SK-N-SH (cell line): ENCODE measurements at regions not wholly inside any gene's neighbourhood (a gene's known extent, or its start where the extent isn't known, plus 50 kb on each side); places are given as distances from the start of the nearest gene placed in this dataset.

Source experiments
- CTCF ChIP-seq: fragments of 200-600 bp; sonication (generic); IDR thresholded peaks from 2 replicates; pipeline ENCODE4 v1.6.1; 2017; ENCODE audit warnings: antibody characterized with exemption, mild to moderate bottlenecking, moderate library complexity
- SIN3A ChIP-seq: IDR thresholded peaks from 2 replicates; pipeline ENCODE4 v1.6.1; 2012; ENCODE audit warnings: low read depth, mild to moderate bottlenecking, low read length, moderate library complexity, borderline replicate concordance

DNA sequence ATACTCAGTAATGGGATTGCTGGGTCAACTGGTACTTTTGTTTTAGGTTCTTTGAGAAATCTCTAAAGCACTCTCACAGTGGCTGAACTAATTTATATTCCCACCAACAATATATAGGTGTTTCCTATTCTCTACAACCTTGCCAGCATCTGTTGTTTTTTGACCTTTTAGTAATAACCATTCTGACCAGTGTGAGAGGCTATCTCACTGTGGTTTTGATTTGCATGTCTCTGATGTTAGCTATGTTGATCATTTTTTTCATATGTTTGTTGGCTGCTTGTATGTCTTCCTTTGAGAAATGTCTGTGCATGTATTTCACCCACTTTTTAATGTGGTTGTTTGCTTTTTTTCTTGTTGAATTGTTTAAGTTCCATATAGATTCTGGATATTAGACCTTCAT is 98.2 kb upstream of the DCBLD2 start:
- TF ChIP-seq CTCF (no peak), SIN3A (no peak)
